ENCODE measurements at regions not wholly inside any gene's neighbourhood (a gene's known extent, or its start where the extent isn't known, plus 50 kb on each side); places are given as distances from the start of the nearest gene placed in this dataset.

DNA sequence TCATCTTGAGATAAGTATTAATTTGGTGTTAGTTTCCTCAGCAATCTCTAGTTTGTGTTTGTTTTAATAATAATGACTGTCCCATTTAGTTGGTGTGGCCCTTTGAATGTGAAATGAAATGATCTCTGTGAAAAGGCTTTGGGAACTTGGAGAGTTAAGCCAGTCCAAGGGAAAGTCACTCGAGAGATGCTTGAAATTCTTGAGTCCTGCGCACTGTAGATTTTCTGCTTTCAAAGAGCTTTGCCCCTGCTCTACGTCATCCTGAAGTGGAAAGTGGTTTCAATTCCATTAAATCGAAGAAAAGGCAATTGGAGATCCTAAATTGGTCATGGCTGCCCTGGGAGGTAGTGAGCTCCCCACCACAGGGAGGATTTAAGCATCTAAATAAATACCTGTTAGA is 403.8 kb downstream of the ZNF536 start:
- no peak for DNase-seq

DNA sequence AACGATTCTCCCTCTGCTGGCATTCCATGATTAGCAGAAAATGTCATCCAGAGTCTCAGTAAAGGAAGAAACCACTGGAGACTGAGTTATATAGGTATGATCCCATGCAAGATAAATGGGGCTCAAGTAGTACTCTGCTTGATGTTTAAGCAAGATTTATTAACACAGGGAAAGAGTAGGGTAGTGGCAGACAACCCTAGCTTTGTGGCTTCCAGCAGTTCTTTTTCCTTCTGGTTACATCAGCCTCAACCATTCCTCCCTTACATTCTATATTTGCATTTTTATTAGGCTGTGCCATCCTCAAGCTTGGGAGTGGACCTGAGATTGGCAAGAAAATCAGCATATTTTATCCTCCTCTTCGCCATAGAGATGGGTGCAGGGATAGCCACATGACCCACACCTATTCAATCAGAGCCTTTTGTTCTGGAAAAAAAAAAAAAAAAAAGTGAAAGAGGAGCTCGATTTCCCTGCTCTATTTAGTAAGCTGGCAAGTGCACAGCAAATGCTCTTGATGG is 402.1 kb downstream of the ZNF536 start:
- DNase-seq: no peak

DNA sequence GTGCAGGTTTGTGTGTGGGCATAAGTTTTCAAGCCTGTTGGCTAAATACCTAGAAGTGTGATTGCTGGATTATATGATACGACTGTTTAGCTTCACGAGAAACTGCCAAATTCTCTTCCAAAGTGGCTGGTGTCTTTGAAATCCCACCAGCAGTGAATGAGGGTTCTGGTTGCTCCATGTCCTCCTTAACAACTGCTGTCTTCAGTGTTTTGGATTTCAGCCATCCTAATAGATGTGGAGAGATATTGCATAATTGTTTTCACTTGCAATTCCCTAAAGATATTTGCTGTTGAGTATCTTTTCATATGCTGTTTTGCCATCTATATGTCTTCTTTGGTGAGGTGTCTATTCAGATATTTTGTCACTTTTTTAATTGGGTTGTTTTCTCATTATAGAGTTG is 390.5 kb downstream of the ZNF536 start:
- no peak for DNase-seq

DNA sequence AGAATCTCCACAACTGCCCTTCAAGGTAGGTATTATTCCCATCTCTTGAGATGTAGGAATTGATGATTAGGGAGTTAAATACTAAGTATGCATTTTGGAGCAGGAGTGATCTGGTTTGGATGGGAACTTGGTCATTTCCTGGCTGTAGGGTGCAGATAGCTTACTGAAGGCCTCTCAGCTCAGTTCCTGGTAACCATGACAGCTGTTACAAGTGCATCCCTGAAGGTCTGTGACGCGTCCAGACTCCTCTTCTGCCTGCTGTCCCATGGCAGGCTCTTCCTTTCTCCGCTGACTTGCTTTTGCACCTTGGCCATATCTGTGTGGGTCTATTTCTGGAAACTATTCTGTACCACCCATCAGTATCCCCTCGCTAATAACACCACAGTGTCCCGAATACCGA is 387.8 kb downstream of the ZNF536 start:
- no peak for DNase-seq

DNA sequence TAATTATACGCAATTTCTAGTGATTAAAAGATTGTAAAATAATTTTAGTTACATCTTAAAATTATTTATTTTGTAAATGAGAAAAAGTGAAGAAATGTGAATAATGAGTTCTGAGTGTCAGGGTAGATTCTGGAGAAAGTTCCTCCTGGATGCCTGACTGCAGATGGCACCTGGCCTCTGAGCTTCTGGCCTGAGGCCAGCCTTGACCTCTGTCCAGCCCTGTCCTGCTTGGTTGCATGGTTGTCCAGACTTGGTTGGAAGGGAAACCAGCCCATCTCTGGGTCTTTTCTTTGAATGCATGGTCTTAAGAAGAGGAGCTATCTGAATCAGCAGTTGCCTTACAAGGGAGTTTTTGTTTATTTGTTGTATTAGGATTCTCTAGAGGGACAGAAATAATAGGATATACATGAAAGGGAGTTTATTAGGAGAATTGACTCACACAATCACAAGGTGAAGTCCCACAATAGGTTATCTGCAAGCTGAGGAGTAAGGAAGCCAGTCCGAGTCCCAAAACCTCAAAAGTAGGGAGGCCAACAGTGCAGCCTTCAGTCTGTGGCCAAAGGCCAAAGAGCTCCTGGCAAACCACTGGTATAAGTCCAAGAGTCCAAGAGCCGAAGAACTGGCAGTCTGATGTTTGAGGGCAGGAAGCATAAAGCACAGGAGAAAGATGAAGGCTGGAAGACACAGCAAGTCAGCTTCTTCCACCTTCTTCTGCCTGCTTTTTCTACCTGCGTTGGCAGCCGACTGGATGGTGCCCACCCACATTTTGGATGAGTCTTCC is 385.8 kb downstream of the ZNF536 start:
- DNase-seq: no peak

DNA sequence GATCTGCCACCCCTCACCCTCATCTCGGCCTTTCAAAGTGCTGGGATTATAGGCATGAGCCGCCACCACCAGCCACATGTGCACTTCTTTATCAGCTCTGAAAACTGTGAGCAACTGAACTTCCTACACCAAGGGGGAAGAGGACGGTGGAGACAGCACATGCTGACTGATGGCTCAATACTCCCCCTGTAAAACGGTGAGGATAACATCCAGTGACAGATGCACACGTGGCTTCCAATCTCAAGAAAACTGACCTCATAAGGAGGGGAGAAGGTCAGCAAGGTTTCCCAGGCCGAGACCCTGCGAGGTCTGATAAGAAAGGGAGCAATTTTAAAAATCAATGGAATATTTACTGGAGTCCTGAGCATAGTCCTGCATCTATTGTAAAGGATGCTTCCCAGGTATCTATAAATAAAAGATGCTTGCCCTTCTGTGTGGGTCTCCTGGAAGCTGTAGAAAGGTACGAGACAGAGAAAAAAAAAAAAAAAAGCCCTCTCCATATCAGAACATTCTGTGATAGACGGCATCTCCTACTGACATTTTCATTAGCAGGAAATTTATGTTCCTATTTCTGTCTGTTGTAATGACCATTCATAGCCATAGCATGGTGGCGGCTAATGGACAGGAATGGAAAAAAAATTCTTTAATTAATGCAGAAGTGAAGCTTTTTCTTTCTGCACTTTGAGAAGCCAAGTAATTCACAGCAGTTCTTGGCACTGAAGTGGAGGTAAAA is 385.1 kb downstream of the ZNF536 start:
- DNase-seq: no peak

DNA sequence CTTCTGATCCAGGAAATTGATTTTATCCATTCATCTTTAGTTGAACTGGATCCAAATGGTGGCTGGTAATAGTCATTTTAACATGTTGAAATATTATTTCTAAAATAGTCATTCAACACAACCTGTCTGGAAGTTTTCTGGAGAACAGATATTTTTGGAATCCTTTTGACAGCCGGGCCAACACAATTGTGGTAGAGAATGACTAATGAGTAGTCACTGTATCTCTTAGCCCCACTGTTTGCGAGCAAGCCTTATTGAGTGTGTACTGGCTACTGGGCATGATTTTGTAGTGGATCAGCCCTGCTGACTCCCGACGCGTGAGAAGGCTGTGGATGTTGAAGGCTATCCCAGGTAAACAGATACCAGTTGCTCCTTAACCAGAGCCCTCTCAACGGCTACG is 383.4 kb downstream of the ZNF536 start:
- no peak for DNase-seq

DNA sequence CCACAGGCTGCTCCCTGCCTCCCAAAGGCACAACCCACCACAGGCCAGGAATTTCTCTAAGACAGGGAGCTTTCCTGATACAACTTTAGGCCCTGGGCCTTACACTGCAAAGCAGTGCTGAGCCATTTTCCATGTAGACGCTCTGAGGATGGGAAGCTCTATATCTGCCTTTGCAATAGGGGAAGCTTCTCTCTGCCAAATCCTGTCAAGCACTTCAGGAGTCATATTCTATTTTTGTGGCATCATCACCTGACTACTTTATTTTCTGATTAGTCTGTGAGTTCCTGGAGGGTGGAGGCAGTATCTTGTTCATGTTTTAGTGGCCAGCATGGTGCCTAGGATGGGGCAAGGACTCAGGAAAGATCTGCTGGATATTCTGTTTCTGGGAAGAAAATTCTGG is 382.0 kb downstream of the ZNF536 start:
- DNase-seq: no peak

DNA sequence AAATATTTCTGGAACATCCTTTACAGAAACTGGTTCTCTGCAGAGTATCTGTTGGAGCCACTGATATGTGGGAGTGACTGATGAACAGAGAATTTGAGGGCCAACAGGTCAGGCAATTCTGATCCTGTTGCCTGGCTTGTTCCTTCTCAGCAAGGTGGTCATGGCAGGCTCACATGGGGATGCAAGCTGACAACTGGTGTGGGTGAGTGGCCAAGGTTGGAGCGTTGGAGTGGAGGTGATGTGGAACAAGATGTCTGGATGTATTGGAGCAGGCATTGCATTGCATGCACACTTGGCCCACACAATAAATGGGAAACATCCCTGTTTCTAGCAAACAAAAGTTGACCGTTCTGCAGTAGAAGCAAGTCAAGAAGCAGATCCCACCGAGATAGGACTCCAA is 380.7 kb downstream of the ZNF536 start:
- no peak for DNase-seq

DNA sequence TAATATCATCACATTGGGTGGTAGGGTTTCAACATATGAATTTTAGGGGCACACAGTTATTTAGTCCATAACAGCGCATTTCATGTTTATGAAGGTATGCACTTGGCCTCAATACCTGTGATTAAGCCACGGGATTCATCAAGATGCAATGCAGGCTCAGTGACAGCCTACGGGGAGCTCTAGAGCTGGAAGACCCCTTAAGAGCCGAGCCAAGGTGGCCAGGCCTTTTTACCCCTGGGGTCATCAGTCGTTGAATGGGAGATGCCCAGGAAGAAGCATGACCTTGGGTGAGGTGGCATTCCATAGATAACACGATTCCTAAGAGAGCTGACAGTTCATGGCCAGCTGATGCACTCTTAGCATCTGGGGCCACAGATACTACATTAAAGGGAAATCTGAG is 380.0 kb downstream of the ZNF536 start:
- no peak for DNase-seq

DNA sequence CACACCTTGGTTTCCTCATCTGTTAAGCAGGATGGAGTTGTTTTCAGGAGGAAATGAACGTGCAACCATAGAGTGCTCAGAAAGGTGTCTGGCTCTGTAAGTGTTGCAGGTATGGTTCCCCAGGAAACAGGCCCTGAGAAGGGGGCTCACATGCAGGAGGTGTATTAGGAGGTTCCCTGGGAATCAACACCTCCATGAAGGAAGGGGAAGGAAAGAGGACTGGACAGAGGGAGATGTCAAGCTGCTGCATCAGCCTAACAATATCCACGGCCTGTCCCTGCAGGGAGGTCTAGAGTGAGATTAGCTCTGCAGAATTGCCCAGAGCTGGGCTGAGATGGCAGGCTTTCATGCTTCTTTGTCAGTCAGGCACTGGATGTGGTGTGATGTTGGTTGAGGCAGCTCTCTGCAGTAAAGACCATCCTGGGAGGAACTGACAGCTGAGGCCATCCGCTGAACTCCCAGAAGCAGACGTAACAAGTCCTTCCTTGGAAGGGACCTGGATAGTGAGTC is 373.3 kb downstream of the ZNF536 start:
- DNase-seq: no peak

DNA sequence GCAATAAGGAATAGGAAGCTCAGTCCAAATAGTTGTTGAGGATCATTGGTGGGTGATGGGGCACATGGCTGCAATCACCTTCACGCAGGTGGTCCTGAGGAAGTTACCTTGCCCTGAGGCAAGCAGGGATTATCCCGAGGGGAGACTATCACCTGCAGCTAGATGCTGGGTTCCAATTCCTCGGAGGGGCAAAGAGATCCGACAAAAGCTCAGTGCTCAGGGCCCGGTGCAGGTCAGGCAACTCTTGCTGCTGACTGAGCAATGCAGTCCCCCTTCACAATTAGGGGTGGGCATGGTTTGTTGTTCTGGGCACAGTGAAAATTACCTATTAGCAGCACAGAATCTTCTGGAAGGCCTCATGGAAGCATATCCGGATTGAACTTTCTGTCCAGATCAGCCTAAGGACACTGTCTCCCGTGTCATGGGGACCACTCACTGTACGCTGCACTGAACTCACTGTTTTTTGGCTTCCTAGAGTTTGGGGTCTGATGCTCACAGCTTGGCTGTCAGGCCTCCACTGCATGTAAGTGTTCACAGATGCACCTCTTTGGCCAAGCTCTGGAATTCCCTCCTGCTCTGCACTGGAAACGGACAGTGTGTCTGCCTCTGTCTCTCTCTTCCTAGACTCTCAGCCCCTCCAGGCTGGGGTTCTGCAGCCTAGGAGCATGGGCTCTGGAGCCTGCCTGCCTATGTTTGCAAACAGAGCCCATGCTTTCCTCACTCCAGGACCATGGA is 372.7 kb downstream of the ZNF536 start:
- DNase-seq: no peak

DNA sequence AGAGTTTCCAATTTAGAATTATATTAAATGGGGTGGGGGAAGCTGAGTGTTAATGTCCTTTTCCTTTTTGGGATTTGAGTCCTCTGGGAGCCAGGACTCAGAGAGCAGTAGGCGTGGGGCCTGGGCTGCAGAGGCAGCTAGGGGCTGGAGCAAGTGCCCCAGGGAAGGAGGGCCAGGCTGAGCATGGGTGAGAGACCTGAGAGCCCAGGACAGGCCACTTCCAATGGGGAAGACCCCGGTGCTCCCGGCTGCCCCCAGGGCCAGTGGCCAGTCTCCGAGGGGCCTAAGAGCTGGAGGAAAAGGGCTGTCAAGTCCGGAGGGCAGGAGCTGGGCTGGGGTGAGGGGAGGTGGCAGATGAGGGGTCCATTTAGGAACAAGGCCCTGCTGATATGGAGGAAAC is 371.5 kb downstream of the ZNF536 start:
- DNase-seq: no peak

DNA sequence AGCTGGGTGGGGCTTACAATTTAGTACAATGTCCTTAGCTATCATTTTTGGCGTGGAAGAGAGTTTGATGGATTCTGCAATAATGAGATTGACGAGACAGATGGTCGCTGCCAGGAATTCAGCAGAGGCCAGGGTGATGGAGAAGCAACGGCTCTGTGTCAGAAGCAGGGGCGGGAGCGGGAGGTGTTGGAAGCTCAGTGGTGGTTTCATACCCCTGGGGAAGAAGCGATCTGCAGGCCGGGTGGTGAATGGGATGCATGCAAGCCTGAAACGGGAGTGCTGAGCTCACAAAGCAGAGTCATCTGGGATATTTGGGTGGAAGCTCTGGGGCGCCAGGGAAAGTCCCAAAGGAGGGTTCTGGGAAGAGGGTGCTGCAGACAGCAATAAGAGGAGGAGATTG is 370.8 kb downstream of the ZNF536 start:
- no peak for DNase-seq

DNA sequence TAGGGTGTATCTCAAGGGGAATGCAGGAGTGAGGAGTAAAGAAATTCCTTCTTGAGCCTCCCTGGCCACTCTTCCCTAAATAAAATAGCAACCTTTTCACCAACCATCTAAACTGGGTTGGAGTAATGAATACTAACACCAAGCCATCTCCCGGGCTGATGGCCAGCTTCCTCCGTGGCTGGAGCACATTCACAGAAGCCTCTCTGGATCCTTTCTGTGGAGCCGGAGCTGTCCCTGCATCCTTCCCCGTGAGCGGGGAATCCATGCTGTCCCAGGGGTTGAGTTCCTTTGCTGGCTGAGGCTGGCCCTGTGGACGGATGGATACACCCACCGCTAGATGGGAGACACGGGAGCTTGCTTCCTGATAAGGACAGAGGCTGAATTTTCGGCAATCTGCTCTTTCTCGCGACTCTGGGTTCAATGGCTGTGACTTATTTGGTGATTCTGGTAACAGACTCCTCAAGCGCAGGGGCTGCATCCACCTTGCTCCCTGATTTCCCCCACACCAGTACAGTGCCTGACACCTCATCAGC is 370.3 kb downstream of the ZNF536 start:
- DNase-seq: no peak

DNA sequence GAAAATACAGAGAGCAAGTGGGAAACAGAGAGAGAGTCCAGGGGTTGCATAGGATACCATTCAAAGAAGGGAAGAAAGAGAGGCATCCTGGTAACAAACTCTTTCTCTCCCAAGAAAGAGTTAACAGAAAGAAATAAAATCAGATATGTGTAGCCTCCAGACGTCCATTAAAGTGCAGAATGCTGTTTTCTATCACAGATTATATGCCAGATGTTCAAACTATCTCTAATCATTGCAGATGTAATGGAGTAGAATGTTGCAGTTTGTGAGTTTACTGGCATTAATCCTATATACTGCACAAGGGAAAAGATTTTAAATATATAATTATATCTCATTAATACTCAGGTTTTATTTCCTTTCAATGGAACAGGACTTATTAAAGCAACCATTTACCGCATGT is 369.4 kb downstream of the ZNF536 start:
- DNase-seq: no peak

DNA sequence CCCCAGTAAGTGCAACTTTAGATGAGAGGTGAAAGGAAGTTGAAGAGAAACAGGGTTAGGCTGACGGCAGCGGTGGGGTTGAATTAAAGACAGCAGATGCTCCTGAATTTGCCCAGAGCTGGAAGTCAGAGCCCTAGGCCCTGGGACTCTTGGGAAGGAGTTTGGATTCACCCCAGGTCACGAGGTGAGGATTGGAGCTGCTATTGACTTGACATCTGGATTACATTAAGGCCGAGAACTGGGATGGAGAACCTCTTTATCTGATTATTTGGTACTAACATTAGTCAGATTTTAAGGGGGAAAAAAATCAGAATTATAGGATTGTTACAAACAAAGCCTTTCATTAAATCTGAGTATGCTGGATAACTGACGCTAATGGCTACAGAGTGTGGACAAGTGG is 367.2 kb downstream of the ZNF536 start:
- DNase-seq: no peak

DNA sequence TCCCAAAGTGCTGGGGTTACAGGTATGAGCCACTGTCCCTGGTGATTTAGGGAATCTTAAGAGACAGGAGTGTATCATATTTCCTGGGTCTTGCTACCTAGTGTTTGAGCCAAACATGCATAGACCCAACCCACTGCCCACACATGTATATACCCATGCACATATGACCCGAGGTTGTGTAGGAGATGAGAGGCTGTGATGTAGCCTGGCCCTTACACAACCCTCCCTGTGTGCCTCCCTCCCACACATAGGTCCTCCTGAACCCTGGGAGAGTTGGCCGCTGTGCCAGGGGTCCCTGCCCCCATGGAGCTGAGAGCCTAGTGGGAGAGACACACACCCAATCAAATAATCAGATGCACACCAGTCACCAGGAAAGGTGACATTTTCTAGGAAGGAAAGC is 365.9 kb downstream of the ZNF536 start:
- no peak for DNase-seq

DNA sequence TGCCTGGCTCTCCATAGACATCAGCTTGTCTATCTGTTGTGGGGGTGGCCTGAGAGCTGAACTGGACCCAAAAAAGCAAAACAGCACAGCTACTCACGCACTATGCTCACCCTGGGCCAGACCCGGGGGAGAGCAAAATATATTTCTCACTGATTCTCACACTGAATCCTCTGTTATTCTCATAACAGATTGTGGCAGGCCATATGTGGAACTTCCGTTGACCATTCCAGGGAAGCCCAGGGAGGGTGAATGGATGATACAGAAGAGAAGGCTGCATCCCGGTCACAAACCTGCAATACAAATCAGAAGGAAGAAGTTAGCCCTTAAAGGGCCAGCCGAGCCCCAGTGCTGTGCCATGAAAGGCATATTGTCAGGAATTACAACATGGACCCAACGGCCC is 362.5 kb downstream of the ZNF536 start:
- peak; percentile 14 for DNase-seq

DNA sequence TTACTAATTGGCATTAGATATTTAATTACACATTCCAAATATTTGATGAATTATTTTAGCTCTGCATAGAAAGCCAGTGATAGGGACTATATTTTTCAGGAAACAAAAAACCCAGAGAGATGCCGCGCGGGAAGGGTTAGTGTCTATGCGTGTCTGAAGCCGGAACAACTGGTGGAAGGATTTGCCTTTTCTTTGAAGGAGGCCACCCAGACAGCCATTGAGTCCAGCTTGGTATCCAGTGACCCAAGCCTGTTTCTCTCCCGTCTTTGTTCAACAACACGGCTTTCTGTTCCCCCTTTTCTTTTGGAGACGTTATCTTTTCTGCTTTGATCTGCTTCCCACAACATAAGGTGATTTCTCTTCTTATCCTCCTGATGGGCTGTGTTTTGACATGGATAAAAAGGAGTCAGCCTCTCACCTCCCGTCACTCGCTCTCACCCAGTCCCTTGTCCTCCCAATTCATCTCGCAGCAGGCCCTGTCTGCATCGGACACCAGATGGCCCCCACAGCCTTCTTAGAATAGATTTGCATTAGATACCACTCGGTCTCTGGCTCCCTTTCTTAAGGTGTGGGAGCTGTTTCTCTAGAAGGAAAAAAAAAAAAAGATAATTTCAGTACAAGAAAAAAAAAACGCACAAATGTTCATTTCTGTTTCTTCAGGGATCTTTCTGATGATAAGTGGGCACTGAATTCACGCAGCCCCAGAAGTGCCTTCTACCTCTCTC is 361.8 kb downstream of the ZNF536 start:
- DNase-seq: no peak

DNA sequence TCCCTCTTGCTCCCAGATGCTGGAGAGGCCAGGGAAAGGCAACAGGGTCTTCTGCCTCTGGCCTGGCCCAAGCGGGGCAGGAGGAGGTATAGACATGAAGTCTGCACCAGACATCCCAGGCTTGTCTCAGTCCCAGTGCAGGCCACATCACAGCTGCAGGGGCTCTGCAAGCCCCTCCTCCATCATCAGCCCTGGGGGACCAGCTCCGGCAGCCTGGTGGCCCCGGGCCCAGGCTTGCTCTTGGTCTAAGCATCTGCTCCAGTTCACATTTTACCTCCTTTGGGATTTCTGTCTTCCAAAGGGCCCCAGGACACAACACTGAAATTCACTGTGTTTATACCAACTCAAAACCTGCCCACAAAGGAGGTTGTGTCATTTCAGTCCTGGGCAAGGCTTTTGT is 359.4 kb downstream of the ZNF536 start:
- DNase-seq: no peak

DNA sequence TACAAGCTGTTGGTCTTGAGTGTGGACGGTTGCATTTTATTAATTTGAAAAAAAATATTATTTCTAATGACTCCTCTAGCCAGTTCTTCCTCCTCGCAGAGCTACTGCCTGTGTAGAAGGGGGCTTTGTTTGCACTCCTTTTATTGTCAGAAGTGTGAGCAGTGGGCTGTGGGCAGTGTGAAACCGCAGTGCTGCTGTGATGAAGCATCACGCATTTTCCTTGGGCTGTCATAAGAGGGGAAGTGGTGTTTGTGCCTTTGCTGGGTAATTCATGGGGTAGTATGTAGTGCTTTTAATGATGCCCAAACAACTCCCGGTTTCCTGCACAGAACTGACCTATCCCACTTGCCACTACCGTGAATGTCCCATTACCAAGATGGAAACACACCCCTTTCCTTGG is 357.3 kb downstream of the ZNF536 start:
- DNase-seq: no peak

DNA sequence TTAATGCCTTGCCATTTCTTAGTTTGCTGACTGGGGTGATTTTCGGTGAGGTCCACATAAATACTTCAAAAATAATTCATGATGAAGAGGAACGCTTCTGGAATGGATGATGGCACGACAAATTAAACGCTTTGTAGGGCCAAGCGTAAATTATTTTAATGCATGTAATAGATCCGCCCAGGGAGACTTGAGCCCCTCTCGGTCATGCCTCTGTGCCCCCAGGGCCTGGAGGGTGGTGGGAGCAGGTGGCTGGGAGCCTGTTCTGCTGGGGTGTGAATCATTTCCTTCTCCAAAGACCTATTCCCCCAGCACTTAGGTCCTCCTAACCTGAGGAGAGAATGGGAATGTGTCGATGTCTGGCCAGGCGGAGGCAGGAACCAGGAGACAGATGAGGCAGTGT is 350.6 kb downstream of the ZNF536 start:
- no peak for DNase-seq

All from NCI-H526 treated with DMSO at 0.1 percent for 48 hours (cell line).